ENCODE measurements at regions not wholly inside any gene's neighbourhood (a gene's known extent, or its start where the extent isn't known, plus 50 kb on each side); places are given as distances from the start of the nearest gene placed in this dataset.

GRCh38 chr3:194769020-194769643, 83.4 kb downstream of the FAM43A start:
- TF ChIP-seq CTCF (IDR thresholded peaks at IDR 0.05; ENCODE audit: borderline replicate concordance, extremely low read depth, low read length, poor library complexity, severe bottlenecking) (no peak), EZH2 (IDR thresholded peaks at IDR 0.05; ENCODE audit: borderline replicate concordance, low read depth, low read length, severe bottlenecking) (no peak)
